Esophagus muscularis mucosa (tissue), 4 donors: ENCODE measurements at regions not wholly inside any gene's neighbourhood (a gene's known extent, or its start where the extent isn't known, plus 50 kb on each side); places are given as distances from the start of the nearest gene placed in this dataset.

Experiments used
- EP300 ChIP-seq: sonication (generic); formaldehyde crosslinking; IDR thresholded peaks from one replicate; pipeline ENCODE4 v1.6.1; 2017; ENCODE audit warnings: antibody characterized with exemption
- POLR2A ChIP-seq: fragments of 450-650 bp; IDR thresholded peaks from one replicate; pipeline ENCODE4 v1.6.1; 2017; ENCODE audit warnings: antibody characterized with exemption, moderate library complexity, mild to moderate bottlenecking, low read depth
- POLR2AphosphoS5 ChIP-seq, 2 donors: sonication (generic); formaldehyde crosslinking; IDR thresholded peaks; one replicate each; pipeline ENCODE4 v1.6.1; 2017; ENCODE audit warnings: antibody characterized with exemption in 2 of 2
- TF ChIP-seq, protein P1 (sequence below), 3 experiments: fragments of 200-600 bp in 2 of 3; fragments of 450-650 bp in 1 of 3; sonication (generic) in 2 of 3; IDR thresholded peaks; one replicate each; pipeline ENCODE4 v1.5.1; 2017 to 2019; ENCODE audit warnings: antibody characterized with exemption in 3 of 3, mild to moderate bottlenecking in 2 of 3, moderate library complexity in 1 of 3

DNA sequence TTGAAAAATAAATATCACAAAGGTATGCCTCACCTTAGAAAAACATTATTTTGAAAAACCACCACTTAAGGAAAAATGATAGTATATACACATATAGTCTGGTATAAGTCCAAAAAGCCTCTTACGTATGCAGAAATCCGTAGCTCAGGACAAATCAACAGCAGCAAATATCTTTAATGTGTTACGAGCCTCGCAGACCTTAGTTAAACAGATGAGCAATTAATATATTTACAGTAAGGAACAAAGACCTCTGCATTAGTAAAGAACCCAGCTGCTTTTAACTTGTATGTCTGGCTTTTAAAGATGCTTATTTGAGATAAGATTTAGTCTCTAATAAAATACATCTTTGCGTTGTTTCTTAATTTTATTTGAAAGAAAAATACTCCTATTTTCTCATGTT is 79.9 kb upstream of the CHRM3 start:
- TF ChIP-seq, protein P1, sequence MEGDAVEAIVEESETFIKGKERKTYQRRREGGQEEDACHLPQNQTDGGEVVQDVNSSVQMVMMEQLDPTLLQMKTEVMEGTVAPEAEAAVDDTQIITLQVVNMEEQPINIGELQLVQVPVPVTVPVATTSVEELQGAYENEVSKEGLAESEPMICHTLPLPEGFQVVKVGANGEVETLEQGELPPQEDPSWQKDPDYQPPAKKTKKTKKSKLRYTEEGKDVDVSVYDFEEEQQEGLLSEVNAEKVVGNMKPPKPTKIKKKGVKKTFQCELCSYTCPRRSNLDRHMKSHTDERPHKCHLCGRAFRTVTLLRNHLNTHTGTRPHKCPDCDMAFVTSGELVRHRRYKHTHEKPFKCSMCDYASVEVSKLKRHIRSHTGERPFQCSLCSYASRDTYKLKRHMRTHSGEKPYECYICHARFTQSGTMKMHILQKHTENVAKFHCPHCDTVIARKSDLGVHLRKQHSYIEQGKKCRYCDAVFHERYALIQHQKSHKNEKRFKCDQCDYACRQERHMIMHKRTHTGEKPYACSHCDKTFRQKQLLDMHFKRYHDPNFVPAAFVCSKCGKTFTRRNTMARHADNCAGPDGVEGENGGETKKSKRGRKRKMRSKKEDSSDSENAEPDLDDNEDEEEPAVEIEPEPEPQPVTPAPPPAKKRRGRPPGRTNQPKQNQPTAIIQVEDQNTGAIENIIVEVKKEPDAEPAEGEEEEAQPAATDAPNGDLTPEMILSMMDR (IDR thresholded peaks at IDR 0.05), result no peak
- no peak for TF ChIP-seq EP300
- no peak for TF ChIP-seq POLR2A
- no peak for TF ChIP-seq POLR2AphosphoS5 (IDR thresholded peaks at IDR 0.05)
